ENCODE measurements at regions not wholly inside any gene's neighbourhood (a gene's known extent, or its start where the extent isn't known, plus 50 kb on each side); places are given as distances from the start of the nearest gene placed in this dataset.

DNA sequence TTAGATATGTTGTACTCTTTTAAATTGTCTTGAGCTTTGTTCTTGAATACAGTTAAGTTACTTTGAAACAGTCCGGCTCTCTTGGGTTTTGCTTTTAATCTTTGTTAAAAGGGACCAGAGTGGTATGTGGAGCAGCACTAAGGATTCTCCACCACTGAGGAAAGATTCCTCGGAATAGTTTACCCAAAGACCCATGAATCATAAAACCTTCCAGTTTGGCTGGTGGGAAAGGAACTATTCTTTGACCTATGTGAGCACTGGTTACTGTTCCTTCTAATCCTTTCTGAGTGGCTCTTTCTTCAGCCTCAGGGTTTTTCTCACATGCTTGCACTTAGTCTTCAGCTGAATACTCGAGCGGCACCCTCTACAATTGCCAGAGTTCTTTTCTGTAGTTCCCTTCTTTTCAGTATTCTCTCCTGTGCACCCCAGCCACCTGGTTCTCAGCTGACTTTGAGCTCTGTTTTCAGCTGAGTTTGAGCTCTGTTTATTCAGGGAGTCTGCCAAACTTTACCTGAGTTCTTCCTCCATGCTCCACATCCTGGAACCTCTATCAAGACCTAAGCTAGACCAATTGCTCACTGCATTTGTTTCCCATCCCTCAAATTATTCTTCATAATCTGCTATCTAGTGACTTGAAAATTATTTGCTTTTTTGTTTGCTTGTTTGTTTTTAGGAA is 253.8 kb upstream of the PLXNA2 start:
- Mint-ChIP-seq H3K27me3 (ENCODE audit: low read depth) (peaks cover 22% of the 10 kb centered on the region), H3K27ac (no peak overlapping the region), H3K4me1 (ENCODE audit: low read depth) (no peaks in the 10 kb centered on the region), H3K4me3 (no peak overlapping the region), H3K9me3 (no peaks in the 10 kb centered on the region), H3K36me3 (ENCODE audit: low read depth) (no peaks in the 10 kb centered on the region)
- CTCF ChIA-PET, result interaction anchor here (0.8 to 0.9 kb wide), 2 partner anchors 27 to 810 kb away, joined by 3 read pairs; no protein-coding TSS in a partner anchor
- DNase-seq, result no peak
- intact Hi-C loops (cut with micrococcal nuclease), result no loop called here

DNA sequence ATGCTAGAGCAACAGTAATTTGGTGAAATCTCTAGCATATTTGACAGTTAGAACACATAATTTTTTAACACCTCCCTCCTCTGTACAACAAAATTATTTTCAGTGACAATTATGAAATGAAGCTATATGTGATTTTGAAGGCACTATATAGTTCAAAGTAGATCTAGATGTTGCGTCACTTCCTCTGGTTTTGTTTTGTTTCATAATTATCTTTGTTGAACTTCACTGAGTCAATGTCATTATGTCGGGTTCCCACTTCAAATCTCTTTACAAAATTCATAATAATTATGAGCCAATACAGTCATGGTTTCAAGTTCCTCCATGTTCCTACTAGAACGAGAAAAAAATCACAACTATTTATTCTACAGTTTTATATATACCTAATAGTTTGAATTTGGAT is 254.8 kb upstream of the PLXNA2 start:
- no peaks in the 10 kb centered on the region for H3K4me1 Mint-ChIP-seq (ENCODE audit: low read depth)
- H3K4me3 Mint-ChIP-seq, result no peak overlapping the region
- CTCF ChIA-PET, result no interaction called here
- no peaks in the 10 kb centered on the region for H3K36me3 Mint-ChIP-seq (ENCODE audit: low read depth)
- intact Hi-C loops (cut with micrococcal nuclease), result no loop called here
- no peak overlapping the region for H3K27ac Mint-ChIP-seq
- DNase-seq, result no peak
- no peaks in the 10 kb centered on the region for H3K9me3 Mint-ChIP-seq
- H3K27me3 Mint-ChIP-seq (ENCODE audit: low read depth), result peaks cover 18% of the 10 kb centered on the region

DNA sequence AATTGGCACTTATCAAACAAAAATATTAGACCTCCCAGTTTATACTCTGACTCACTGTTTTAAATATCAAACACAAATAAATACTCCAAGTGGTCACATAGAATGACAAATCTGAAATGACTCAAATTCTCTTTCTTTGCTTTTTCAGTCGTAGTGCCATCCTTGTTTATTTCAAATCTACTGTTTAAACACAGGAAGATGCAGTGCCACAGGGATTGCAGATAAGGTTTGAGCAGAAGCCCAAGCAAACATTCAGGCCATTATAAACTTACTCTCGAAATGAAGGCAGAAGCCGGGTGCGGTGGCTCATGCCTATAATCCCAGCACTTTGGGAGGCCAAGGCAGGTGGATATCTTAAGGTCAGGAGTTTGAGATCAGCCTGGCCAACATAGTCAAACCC is 255.4 kb upstream of the PLXNA2 start:
- H3K27ac Mint-ChIP-seq, result no peak overlapping the region
- H3K9me3 Mint-ChIP-seq, result no peaks in the 10 kb centered on the region
- no peaks in the 10 kb centered on the region for H3K4me1 Mint-ChIP-seq (ENCODE audit: low read depth)
- no peak for DNase-seq
- no peaks in the 10 kb centered on the region for H3K36me3 Mint-ChIP-seq (ENCODE audit: low read depth)
- H3K4me3 Mint-ChIP-seq, result no peak overlapping the region
- peaks cover 15% of the 10 kb centered on the region for H3K27me3 Mint-ChIP-seq (ENCODE audit: low read depth)
- CTCF ChIA-PET, result no interaction called here
- intact Hi-C loops (cut with micrococcal nuclease), result no loop called here

DNA sequence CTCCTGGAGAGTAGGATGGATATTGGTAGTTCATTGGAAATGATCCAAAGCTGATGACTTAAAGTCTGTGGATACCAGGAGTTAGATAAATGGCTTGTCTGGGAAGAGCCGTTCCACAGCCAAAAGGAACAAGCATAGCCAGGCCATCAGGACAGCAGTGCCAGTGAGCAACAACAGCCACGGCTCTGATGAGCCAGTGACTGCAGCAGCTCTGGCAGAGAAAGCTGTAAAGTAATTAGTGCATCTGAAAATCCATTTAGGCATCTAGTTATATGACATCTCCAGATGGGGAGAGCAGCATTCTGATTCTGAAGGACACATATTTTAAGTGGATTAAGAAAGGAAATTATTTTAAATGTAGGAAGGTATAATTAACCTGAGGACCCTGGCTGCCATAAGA is 256.2 kb upstream of the PLXNA2 start:
- Mint-ChIP-seq H3K9me3 (no peaks in the 10 kb centered on the region), H3K4me3 (no peak overlapping the region), H3K36me3 (ENCODE audit: low read depth) (no peaks in the 10 kb centered on the region), H3K4me1 (ENCODE audit: low read depth) (no peaks in the 10 kb centered on the region), H3K27me3 (ENCODE audit: low read depth) (peaks cover 18% of the 10 kb centered on the region), H3K27ac (no peak overlapping the region)
- no peak for DNase-seq
- intact Hi-C loops (cut with micrococcal nuclease), result no loop called here
- CTCF ChIA-PET, result no interaction called here

DNA sequence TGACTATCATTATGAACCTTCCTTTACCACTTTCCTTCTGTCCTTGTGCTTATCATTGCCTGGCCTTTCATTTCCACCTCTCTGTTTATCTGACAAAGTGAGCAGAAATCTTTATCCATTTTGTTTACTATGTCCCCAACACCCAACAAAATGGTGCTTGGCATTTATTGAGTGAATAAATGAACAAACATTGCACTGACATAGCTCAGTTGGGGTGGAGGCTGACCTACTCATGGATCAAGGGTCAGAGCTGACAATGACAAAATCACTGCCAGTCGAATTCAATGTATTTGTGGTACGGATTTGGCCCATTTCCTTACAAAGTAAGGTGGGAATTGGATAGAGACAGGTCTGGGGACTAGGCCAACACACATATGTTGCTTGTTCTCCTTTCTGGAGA is 257.4 kb upstream of the PLXNA2 start:
- no peak for DNase-seq
- no peaks in the 10 kb centered on the region for H3K4me1 Mint-ChIP-seq (ENCODE audit: low read depth)
- H3K9me3 Mint-ChIP-seq, result no peaks in the 10 kb centered on the region
- intact Hi-C loops (cut with micrococcal nuclease), result no loop called here
- no peak overlapping the region for H3K27ac Mint-ChIP-seq
- CTCF ChIA-PET, result no interaction called here
- peaks cover 15% of the 10 kb centered on the region for H3K27me3 Mint-ChIP-seq (ENCODE audit: low read depth)
- H3K36me3 Mint-ChIP-seq (ENCODE audit: low read depth), result no peaks in the 10 kb centered on the region
- H3K4me3 Mint-ChIP-seq, result no peak overlapping the region

DNA sequence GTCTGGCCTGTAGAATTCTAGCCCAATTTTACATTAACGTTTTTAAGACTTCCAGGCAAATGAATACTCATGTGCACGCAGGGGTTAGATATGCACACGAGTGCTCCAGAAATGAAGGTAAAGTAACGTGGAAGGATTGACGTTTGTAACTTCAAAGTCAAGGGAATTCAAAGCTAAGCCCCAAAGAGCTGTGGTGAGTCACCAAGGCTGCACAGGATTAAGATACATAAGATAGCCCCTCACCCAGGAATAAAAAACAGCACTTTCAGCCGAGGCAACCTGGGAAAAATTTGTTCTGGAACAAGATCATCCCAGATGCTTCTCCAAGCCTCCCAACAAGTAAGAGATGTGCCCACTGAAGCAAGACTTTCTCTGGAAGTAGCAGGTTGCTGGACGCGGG is 259.6 kb upstream of the PLXNA2 start:
- H3K4me3 Mint-ChIP-seq, result no peak overlapping the region
- H3K36me3 Mint-ChIP-seq (ENCODE audit: low read depth), result no peaks in the 10 kb centered on the region
- no peak for DNase-seq
- intact Hi-C loops (cut with micrococcal nuclease), result no loop called here
- H3K27ac Mint-ChIP-seq, result no peak overlapping the region
- no peaks in the 10 kb centered on the region for H3K4me1 Mint-ChIP-seq (ENCODE audit: low read depth)
- no peaks in the 10 kb centered on the region for H3K9me3 Mint-ChIP-seq
- H3K27me3 Mint-ChIP-seq (ENCODE audit: low read depth), result peaks cover 8% of the 10 kb centered on the region
- CTCF ChIA-PET, result no interaction called here

DNA sequence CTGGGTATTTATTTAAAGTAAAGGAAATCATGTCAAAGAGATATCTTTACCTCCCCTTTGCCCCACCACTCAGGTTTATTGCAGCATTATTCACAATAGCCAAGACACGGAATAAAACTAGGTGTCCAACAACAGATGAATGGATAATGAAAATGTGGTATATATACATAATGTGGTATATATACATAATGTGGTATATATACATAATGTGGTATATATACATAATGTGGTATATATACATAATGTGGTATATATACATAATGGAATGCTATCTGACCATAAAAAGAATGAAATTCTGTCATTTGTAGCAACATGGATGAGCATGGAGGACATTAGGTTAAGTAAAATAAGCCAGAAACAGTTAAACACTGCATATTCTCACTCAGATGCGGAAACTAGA is 262.6 kb upstream of the PLXNA2 start:
- Mint-ChIP-seq H3K4me1 (ENCODE audit: low read depth) (no peaks in the 10 kb centered on the region), H3K27ac (no peak overlapping the region), H3K27me3 (ENCODE audit: low read depth) (peaks cover 2% of the 10 kb centered on the region), H3K4me3 (no peak overlapping the region), H3K9me3 (no peaks in the 10 kb centered on the region), H3K36me3 (ENCODE audit: low read depth) (no peaks in the 10 kb centered on the region)
- CTCF ChIA-PET, result no interaction called here
- intact Hi-C loops (cut with micrococcal nuclease), result no loop called here
- no peak for DNase-seq

DNA sequence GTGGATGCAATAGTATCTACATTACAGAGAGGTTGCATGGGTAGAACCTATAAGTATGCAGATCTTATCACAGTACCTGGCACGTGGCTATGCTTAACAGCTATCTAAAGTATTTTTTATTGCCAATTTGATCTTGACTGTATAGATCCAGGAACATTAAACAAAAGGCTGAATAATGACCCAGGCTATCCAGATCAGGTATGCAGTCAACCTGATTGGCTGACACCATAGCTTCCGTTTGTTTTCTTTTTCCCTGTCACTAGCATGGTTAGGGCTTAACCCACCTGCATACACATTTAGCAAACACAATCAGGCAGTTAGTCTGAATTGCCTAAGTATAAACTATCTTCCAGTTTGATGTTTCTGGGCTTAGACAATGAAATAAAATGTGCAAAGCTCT is 264.9 kb upstream of the PLXNA2 start:
- no peak for DNase-seq
- CTCF ChIA-PET, result no interaction called here
- no peak overlapping the region for H3K4me3 Mint-ChIP-seq

DNA sequence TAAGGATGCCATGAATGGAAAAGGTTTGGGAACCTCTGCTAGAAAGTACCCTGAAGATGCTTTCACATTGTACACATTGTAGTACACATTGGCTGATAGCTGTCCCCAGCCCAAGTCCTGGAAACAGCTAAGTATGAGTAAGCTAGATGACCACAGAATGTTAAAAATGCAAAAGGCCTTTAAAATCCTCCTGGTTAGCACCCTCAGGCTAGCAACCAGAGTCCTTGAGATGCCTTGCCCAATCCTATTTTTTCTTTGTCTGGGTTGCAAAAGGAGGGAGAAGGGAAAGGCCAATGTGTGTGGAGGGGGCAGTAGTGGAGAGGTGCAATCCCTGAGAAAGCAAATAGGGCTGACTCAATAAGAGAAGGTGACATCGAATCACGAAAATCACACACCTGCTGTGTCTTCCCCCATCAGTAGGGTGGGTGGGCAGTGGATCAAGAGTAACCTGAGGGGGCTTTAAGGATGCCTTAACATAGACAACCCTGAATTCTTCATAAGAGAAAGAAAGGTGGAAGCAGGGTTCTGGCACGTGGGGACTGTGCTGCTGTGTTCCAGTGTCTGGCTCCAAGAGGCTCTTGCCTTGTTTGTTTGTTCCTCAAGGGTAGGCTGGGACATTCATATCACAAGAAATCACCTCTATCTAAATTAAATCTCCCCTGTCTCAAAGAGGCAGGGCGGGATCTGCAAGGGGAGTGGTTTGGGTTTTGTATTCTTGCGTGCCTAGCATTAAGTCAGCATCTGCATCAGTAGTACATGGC is 266.2 kb upstream of the PLXNA2 start:
- Mint-ChIP-seq H3K27me3 (ENCODE audit: low read depth) (no peaks in the 10 kb centered on the region), H3K36me3 (ENCODE audit: low read depth) (no peaks in the 10 kb centered on the region), H3K27ac (no peak overlapping the region), H3K4me3 (no peak overlapping the region), H3K9me3 (no peaks in the 10 kb centered on the region), H3K4me1 (ENCODE audit: low read depth) (no peaks in the 10 kb centered on the region)
- intact Hi-C loops (cut with micrococcal nuclease), result no loop called here
- no peak for DNase-seq
- CTCF ChIA-PET, result no interaction called here

More for the DNA sequence above, 264.9 kb upstream of the PLXNA2 start:
- Mint-ChIP-seq H3K27me3 (ENCODE audit: low read depth) (peaks cover 2% of the 10 kb centered on the region), H3K9me3 (no peaks in the 10 kb centered on the region), H3K27ac (no peak overlapping the region), H3K36me3 (ENCODE audit: low read depth) (no peaks in the 10 kb centered on the region), H3K4me1 (ENCODE audit: low read depth) (no peaks in the 10 kb centered on the region)
- intact Hi-C loops (cut with micrococcal nuclease), result no loop called here

DNA sequence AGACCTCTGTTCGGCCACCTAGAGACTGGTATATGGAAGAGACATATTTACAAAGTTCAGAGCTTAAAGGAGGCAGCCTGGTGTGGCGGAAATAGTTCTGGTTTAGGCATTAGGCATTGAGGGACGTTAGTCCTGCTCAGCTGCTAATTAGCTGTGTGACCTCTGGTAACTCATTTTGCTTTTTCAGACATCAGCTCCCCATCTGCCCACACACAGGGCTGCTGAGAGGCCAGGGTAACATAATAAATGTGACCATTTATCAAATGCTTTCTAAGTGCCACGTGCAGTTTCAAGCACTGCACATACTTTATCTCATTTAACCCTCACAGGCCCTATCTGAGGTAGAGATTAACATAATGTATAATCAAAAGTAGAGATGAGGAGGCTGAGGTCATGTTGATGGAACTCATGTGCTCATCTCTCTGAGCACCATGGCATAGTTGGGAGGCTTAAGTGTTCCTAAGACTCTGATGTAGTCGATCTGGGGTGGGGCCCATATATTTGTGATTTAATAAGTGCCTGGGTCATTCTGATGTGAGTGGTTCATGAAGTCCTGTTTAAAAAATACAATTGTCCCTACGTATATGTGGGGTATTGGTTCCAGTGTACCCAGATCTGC is 267.2 kb upstream of the PLXNA2 start:
- CTCF ChIA-PET, result no interaction called here
- H3K9me3 Mint-ChIP-seq, result no peaks in the 10 kb centered on the region
- no peaks in the 10 kb centered on the region for H3K36me3 Mint-ChIP-seq (ENCODE audit: low read depth)
- DNase-seq, result no peak
- H3K27ac Mint-ChIP-seq, result no peak overlapping the region
- intact Hi-C loops (cut with micrococcal nuclease), result no loop called here
- no peaks in the 10 kb centered on the region for H3K27me3 Mint-ChIP-seq (ENCODE audit: low read depth)
- no peaks in the 10 kb centered on the region for H3K4me1 Mint-ChIP-seq (ENCODE audit: low read depth)
- H3K4me3 Mint-ChIP-seq, result no peak overlapping the region

DNA sequence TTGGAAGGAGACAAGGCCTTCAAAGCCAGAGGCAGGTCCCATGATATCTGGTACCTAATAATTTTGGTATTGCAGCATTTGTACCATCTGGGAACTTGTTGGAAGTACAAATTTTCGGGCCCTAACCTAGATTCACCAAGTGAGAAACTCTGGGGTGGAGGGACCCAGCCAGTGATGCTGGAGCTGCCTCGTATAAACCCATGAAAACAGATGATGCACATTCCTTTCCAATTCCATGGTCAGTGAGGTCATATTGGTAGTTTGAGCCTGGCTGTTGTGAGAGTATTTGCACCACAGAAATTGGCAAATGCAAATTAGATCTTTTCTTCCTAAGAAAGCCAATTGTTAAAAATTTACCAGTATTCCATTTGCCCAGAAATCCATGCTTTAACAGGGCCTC is 269.6 kb upstream of the PLXNA2 start:
- no peak for DNase-seq
- peaks cover 4% of the 10 kb centered on the region for H3K9me3 Mint-ChIP-seq
- no peak overlapping the region for H3K27ac Mint-ChIP-seq
- CTCF ChIA-PET, result no interaction called here
- no peaks in the 10 kb centered on the region for H3K4me1 Mint-ChIP-seq (ENCODE audit: low read depth)
- no peaks in the 10 kb centered on the region for H3K27me3 Mint-ChIP-seq (ENCODE audit: low read depth)
- H3K36me3 Mint-ChIP-seq (ENCODE audit: low read depth), result no peaks in the 10 kb centered on the region
- H3K4me3 Mint-ChIP-seq, result no peak overlapping the region
- intact Hi-C loops (cut with micrococcal nuclease), result no loop called here

DNA sequence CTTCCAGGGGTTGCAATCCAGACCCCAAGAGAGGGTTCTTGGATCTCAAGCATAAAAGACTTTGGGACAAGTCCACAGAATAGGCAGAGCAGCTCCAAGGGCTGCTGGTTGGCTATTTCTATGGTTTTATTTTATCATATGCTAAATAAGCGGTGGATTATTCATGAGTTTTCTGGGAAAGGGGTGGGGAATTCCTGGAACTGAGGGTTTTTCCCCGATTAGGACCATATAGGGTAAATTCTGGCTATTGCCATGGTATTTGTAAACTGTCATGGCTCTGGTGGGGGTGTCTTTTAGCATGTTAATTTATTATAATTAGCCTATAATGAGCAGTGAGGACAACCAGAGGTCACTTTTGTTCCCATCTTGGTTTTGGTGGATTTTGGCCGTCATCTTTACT is 270.9 kb upstream of the PLXNA2 start:
- CTCF ChIA-PET, result no interaction called here
- H3K27ac Mint-ChIP-seq, result no peak overlapping the region
- H3K36me3 Mint-ChIP-seq (ENCODE audit: low read depth), result no peaks in the 10 kb centered on the region
- H3K27me3 Mint-ChIP-seq (ENCODE audit: low read depth), result no peaks in the 10 kb centered on the region
- H3K9me3 Mint-ChIP-seq, result peaks cover 4% of the 10 kb centered on the region
- no peak overlapping the region for H3K4me3 Mint-ChIP-seq
- intact Hi-C loops (cut with micrococcal nuclease), result no loop called here
- no peaks in the 10 kb centered on the region for H3K4me1 Mint-ChIP-seq (ENCODE audit: low read depth)
- no peak for DNase-seq

DNA sequence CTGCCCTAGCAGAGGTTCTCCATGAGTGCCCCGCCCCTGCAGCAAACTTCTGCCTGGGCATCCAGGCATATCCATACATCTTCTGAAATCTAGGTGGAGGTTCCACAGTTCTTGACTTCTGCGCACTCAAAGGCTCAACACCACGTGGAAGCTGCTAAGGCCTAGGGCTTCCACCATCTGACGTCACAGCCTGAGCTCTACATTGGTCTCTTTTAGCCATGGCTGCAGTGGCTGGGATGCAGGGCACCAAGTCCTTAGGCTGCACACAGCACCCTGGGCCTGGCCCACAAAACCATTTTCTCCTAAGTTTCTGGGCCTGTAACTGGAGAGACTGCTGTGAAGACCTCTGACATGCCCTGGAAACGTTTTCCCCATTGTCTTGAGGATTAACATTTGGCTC is 272.6 kb upstream of the PLXNA2 start:
- Mint-ChIP-seq H3K4me1 (ENCODE audit: low read depth) (no peaks in the 10 kb centered on the region), H3K27me3 (ENCODE audit: low read depth) (no peaks in the 10 kb centered on the region), H3K9me3 (peaks cover 4% of the 10 kb centered on the region), H3K36me3 (ENCODE audit: low read depth) (no peaks in the 10 kb centered on the region), H3K27ac (no peak overlapping the region), H3K4me3 (no peak overlapping the region)
- no peak for DNase-seq
- intact Hi-C loops (cut with micrococcal nuclease), result no loop called here
- CTCF ChIA-PET, result no interaction called here

All from activated naive CD4-positive, alpha-beta T cell treated with anti-CD3 and anti-CD28 coated beads for 36 hours (primary cell).